SK-N-SH (cell line): ENCODE measurements at regions not wholly inside any gene's neighbourhood (a gene's known extent, or its start where the extent isn't known, plus 50 kb on each side); places are given as distances from the start of the nearest gene placed in this dataset.

ENCODE experiments used
- EP300 ChIP-seq, 2 experiments: IDR thresholded peaks; 2 replicates each; pipeline versions ENCODE4 v1.4.0 to v1.6.1; 2012; ENCODE audit warnings: borderline replicate concordance in 1 of 2, low read depth in 1 of 2, low read length in 1 of 2
- GATA2 ChIP-seq: sonication (generic); formaldehyde crosslinking; IDR thresholded peaks from 2 replicates; pipeline ENCODE4 v1.5.0; 2020; ENCODE audit warnings: mild to moderate bottlenecking, missing genetic modification reagents
- JUND ChIP-seq: IDR thresholded peaks from 2 replicates; pipeline ENCODE4 v1.4.0; 2012
- MXI1 ChIP-seq: IDR thresholded peaks from 2 replicates; pipeline ENCODE4 v1.6.1; 2012; ENCODE audit warnings: mild to moderate bottlenecking, low read depth, low read length, improper control_type of control experiment
- POLR2AphosphoS5 ChIP-seq: IDR thresholded peaks from 2 replicates; pipeline ENCODE4 v1.6.1; 2012; ENCODE audit warnings: low read depth, low read length
- SMC3 ChIP-seq: IDR thresholded peaks from 2 replicates; pipeline ENCODE4 v1.6.1; 2012; ENCODE audit warnings: low read depth, low read length, improper control_type of control experiment
- TF ChIP-seq, protein P1 (sequence below): fragments of 200-600 bp; sonication (generic); IDR thresholded peaks from 2 replicates; pipeline ENCODE4 v1.6.1; 2017; ENCODE audit warnings: antibody characterized with exemption, mild to moderate bottlenecking, moderate library complexity
- TF ChIP-seq, protein P2 (sequence below): IDR thresholded peaks from 2 replicates; pipeline ENCODE4 v1.4.0; 2012; ENCODE audit warnings: low read depth
- TF ChIP-seq, protein P3 (sequence below): IDR thresholded peaks from 2 replicates; pipeline ENCODE4 v1.6.1; 2012; ENCODE audit warnings: mild to moderate bottlenecking, low read depth, low read length, moderate library complexity
- TF ChIP-seq, protein P4 (sequence below): fragments of 150-350 bp; IDR thresholded peaks from 2 replicates; pipeline ENCODE4 v1.6.1; 2017; ENCODE audit warnings: antibody characterized with exemption, low read length, low read depth, borderline replicate concordance

DNA sequence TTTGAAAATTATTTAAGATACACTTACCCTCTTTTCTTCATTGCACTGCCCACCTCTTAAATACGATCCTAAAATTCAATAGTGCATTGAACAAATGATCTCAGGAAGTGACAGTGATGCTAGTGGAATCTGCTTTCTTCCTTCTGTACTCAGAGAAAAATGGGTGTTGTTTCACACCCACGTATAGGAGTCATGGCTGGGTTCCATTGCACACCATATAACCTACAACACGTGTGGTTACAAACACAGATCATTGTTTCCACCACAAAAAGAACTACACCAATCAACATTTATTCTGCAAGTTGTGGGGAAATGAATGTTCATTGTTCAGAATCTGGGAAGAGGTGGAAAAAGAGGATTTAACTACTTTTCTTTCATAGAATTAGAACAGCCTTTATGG lies 275.9 kb downstream of the MAN2A1 start:
- TF ChIP-seq, protein P1, sequence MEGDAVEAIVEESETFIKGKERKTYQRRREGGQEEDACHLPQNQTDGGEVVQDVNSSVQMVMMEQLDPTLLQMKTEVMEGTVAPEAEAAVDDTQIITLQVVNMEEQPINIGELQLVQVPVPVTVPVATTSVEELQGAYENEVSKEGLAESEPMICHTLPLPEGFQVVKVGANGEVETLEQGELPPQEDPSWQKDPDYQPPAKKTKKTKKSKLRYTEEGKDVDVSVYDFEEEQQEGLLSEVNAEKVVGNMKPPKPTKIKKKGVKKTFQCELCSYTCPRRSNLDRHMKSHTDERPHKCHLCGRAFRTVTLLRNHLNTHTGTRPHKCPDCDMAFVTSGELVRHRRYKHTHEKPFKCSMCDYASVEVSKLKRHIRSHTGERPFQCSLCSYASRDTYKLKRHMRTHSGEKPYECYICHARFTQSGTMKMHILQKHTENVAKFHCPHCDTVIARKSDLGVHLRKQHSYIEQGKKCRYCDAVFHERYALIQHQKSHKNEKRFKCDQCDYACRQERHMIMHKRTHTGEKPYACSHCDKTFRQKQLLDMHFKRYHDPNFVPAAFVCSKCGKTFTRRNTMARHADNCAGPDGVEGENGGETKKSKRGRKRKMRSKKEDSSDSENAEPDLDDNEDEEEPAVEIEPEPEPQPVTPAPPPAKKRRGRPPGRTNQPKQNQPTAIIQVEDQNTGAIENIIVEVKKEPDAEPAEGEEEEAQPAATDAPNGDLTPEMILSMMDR, result no peak
- TF ChIP-seq EP300 (IDR thresholded peaks at IDR 0.05; ENCODE audit: borderline replicate concordance in 1 of 2, low read depth in 1 of 2, low read length in 1 of 2), result no peak
- TF ChIP-seq JUND, result no peak
- TF ChIP-seq, protein P2, sequence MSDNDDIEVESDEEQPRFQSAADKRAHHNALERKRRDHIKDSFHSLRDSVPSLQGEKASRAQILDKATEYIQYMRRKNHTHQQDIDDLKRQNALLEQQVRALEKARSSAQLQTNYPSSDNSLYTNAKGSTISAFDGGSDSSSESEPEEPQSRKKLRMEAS, result no peak
- no peak for TF ChIP-seq POLR2AphosphoS5
- no peak for TF ChIP-seq MXI1
- TF ChIP-seq GATA2 (CRISPR knock-in tag), result no peak
- no peak for TF ChIP-seq SMC3
- TF ChIP-seq, protein P3, sequence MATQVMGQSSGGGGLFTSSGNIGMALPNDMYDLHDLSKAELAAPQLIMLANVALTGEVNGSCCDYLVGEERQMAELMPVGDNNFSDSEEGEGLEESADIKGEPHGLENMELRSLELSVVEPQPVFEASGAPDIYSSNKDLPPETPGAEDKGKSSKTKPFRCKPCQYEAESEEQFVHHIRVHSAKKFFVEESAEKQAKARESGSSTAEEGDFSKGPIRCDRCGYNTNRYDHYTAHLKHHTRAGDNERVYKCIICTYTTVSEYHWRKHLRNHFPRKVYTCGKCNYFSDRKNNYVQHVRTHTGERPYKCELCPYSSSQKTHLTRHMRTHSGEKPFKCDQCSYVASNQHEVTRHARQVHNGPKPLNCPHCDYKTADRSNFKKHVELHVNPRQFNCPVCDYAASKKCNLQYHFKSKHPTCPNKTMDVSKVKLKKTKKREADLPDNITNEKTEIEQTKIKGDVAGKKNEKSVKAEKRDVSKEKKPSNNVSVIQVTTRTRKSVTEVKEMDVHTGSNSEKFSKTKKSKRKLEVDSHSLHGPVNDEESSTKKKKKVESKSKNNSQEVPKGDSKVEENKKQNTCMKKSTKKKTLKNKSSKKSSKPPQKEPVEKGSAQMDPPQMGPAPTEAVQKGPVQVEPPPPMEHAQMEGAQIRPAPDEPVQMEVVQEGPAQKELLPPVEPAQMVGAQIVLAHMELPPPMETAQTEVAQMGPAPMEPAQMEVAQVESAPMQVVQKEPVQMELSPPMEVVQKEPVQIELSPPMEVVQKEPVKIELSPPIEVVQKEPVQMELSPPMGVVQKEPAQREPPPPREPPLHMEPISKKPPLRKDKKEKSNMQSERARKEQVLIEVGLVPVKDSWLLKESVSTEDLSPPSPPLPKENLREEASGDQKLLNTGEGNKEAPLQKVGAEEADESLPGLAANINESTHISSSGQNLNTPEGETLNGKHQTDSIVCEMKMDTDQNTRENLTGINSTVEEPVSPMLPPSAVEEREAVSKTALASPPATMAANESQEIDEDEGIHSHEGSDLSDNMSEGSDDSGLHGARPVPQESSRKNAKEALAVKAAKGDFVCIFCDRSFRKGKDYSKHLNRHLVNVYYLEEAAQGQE, result no peak
- TF ChIP-seq, protein P4, sequence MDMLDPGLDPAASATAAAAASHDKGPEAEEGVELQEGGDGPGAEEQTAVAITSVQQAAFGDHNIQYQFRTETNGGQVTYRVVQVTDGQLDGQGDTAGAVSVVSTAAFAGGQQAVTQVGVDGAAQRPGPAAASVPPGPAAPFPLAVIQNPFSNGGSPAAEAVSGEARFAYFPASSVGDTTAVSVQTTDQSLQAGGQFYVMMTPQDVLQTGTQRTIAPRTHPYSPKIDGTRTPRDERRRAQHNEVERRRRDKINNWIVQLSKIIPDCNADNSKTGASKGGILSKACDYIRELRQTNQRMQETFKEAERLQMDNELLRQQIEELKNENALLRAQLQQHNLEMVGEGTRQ, result no peak
